NCI-H526 (cell line): ENCODE measurements at regions not wholly inside any gene's neighbourhood (a gene's known extent, or its start where the extent isn't known, plus 50 kb on each side); places are given as distances from the start of the nearest gene placed in this dataset.
"Not testable (repeated sequence)": the region's sequence is repeated elsewhere in the genome, so short reads cannot be mapped to it uniquely, and the experiment has no call there.

Experiments used
- DNase-seq, 2 experiments: peaks; one replicate each; lab custom pipeline; 2025; lab: John Stamatoyannopoulos, UW

- DNase-seq, result no peak
Observed at GRCh38 chr22:35475545-35475944, 65.1 kb upstream of the RASD2 start.

GRCh38 chr22:35476341-35476740 lies 64.3 kb upstream of the RASD2 start:
- DNase-seq, result no peak

GRCh38 chr22:35477911-35478582 lies 62.6 kb upstream of the RASD2 start:
- DNase-seq, result no peak

GRCh38 chr22:35478633-35479107 lies 62.0 kb upstream of the RASD2 start:
- no peak for DNase-seq

- DNase-seq, result no peak
Observed at GRCh38 chr22:35479359-35479758, 61.3 kb upstream of the RASD2 start.

- no peak for DNase-seq
Observed at GRCh38 chr22:35479985-35480550, 60.6 kb upstream of the RASD2 start.

- DNase-seq, result no peak
Observed at GRCh38 chr22:35480627-35481550, 59.7 kb upstream of the RASD2 start.

- no peak for DNase-seq
Observed at GRCh38 chr22:35482311-35482710, 58.3 kb upstream of the RASD2 start.

- DNase-seq, result no peak
Observed at GRCh38 chr22:35482974-35483373, 57.7 kb upstream of the RASD2 start.

- no peak for DNase-seq
Observed at GRCh38 chr22:35483730-35484129, 56.9 kb upstream of the RASD2 start.

- DNase-seq, result no peak
Observed at GRCh38 chr22:35484651-35485556, 55.7 kb upstream of the RASD2 start.

GRCh38 chr22:35486116-35486631 lies 54.5 kb upstream of the RASD2 start:
- no peak for DNase-seq

GRCh38 chr22:35487623-35488022 lies 53.0 kb upstream of the RASD2 start:
- not testable (repeated sequence) for DNase-seq

GRCh38 chr22:35488513-35488912 lies 52.1 kb upstream of the RASD2 start:
- DNase-seq, result no peak

- peak; percentile 46 to 68 for DNase-seq
Observed at GRCh38 chr22:35489239-35489638, 51.4 kb upstream of the RASD2 start.
